HG02588 (cell line): ENCODE measurements at regions not wholly inside any gene's neighbourhood (a gene's known extent, or its start where the extent isn't known, plus 50 kb on each side); places are given as distances from the start of the nearest gene placed in this dataset.

Experiments used
- ATAC-seq: cut with Tn5 transposase; IDR thresholded peaks from one replicate; pipeline ENCODE4 v1.9.1; 2021; ENCODE audit warnings: mild to moderate bottlenecking, moderate library complexity; ENCODE audit not compliant: unreplicated experiment

DNA sequence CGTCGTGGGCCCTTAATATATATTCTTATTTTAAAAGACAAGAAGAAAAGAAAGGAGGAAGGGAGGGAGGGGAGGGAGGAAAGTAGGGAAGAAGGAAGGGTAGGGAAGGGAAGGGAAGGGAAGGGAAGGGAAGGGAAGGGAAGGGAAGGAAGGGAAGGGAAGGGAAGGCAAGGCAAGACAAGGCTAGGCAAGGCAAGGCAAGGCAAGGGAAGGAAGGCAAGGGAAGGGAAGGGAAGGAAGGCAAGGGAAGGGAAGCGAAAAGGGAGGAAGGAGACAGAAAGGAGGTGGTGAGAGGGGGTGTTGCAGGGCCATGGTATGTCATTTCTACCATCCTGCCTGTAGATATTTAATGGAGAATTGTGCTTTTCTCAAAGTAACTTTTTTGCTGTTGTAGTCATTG lies 83.9 kb upstream of the BTBD3 start:
- ATAC-seq: no peak

DNA sequence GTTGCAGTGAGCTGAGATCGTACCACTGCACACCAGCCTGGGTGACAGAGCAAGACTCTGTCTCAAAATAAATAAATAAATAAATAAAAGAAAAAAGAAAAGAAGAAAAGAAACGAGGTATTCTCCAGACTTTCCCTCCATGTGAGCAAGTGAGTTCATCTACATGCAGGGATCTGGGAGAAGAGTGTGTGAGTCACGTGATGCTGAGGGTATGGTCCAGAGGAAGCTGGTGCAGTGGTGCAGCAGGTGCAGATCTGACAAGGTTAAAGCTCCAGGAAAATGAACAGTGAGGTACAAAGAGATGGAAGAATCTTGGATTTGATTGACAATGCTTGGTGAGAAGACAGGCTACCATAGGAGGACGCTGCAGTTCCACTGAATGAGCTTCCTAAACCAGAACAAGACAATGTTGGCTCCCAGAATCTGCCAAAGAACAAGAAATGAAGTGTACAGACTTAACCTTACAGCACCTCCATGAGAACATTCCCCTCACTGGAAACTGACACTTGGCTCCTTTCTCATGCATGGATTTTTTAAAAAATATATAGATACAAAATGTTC lies 79.5 kb upstream of the BTBD3 start:
- no peak for ATAC-seq

DNA sequence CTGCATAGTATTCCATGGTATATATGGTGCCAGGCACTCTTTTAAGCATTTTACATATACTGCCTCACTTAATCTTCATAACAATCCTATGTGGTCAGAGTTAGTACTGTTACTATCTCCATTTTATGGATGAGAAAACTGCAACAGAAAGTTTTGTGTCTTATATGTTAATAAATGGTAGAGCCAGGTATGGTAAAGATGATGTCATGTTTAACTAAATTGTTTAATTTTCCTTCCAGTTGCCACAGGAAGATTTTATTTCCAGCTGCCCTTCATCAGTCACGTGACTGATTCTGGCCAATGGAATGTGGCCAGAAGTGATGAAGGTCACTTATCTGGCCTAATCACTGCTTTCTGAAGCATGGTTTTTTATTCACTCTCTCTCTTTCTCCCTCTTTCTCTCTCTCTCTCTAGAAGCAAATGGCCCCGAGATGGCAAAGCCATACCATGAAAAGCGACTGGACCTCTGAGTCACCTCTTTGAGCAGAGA lies 75.7 kb upstream of the BTBD3 start:
- ATAC-seq: no peak

DNA sequence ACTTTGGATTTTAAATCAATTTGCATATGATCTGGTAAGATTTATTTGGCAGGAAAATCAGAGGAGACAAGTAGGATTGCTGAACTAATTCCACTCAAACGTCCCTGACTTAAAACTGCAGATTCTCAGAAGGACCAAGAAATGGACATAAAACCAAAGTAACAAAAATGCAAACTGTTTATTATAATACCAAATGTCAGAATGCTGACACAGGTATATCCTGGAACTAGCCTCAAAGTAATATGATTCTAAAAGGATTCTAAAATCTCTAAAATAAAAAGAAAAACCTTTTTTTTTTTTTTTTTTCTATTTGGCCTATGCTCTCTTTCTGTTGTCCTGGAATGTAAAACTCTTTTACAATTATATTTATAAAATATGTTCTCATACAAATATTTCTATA lies 74.4 kb upstream of the BTBD3 start:
- ATAC-seq: no peak

DNA sequence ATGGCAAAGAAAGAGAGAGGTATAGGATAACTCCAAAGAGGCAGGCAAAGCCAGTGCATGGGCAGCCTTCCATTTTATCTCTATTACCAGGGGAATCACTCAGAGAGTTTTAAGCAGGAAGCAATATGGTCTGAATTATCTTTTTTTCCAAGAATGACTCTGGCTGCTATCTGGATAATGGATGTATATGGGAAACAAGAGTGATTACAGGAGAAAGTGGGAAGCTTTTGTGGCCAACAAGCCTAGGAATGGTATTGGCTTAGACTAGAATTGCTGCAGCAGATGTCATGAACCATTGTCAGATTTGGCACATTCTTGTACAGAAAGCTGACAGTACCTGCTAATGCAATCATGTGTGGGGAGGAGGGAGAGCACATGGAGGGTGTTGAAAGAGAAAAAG lies 73.0 kb upstream of the BTBD3 start:
- ATAC-seq: no peak

DNA sequence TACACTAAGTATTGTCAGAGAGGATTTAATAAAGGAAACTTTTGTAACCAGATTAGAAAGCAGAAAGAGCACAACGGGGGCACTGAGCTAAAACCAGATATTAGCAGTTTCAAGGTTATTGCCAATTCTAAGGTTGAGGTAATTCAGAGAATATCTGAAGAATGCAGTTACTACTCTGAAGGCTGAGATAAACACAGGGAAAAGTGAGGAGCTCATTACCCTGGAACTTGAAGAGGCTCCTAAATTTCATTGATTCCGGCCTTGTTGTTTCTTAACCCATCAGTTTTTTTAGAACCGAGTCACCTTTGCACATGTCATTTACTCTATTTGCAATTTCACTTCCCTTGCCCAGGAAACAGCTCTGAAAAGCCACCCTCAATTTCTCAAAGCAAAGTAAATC lies 72.4 kb upstream of the BTBD3 start:
- no peak for ATAC-seq

DNA sequence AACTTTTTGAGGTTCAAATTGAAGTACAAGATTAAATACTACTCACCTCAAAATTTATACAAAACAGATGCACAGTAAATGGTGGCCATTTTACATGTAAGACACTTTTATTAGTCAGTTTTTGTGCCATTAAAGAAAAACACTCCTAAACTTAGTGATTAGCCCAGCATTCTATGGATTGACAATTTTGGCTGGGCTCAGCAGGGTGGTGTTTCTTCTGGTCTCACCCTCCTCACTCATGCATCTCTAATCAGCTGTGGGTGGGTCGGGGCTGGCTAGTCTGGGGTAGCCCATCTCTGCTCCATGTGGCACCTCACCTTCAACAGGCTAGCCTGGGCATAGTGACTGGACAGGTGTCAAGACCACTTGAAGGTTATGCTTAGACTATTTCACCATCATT lies 71.6 kb upstream of the BTBD3 start:
- ATAC-seq: no peak

DNA sequence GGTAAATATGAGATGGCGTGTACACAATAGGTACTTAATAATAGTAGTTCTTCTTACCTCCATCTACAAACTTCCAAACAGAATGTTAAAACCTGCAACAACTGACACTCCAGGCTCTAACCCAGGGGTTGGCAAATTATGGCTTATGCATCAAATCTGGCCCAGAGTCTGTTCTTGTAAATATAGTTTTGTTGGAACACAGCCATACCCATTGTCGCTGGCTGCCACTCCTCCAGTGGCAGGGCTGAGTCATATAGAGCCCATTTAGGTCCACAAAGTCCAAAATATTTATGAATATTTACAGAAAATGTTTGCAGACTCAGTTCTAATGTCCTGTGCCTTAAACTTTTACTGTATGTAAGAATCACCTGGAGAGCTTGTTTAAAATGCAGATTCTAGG lies 69.9 kb upstream of the BTBD3 start:
- ATAC-seq: no peak

DNA sequence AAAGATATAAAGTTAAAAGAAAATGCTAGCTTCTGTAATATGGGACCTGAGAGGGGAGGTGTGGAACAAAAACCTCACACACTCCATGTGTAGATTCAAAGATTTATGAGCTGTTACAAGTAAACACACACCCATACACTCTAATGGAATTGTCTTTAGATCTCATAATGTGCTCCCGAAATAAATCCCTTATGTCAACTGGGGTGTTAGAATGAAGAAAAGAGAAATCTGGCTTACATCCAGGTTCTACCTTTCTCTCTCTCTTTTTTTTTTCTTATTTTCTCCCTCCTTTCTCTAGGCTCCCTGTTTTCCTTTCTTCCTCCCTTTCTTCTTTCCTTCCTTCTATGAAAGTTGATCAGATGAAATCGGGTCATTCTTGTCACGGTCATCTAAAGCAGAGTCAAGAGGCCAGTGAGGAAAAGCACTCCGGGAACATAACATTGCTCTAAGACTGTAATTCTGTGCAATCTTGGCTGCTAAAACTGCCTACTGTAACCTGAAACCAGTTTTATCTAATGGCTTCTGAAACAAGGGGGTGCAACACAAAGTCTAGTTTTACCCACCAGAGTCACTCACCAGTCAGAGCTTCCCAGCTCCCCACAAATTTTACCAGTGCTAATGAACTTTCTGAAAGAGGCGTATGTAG lies 68.3 kb upstream of the BTBD3 start:
- no peak for ATAC-seq

DNA sequence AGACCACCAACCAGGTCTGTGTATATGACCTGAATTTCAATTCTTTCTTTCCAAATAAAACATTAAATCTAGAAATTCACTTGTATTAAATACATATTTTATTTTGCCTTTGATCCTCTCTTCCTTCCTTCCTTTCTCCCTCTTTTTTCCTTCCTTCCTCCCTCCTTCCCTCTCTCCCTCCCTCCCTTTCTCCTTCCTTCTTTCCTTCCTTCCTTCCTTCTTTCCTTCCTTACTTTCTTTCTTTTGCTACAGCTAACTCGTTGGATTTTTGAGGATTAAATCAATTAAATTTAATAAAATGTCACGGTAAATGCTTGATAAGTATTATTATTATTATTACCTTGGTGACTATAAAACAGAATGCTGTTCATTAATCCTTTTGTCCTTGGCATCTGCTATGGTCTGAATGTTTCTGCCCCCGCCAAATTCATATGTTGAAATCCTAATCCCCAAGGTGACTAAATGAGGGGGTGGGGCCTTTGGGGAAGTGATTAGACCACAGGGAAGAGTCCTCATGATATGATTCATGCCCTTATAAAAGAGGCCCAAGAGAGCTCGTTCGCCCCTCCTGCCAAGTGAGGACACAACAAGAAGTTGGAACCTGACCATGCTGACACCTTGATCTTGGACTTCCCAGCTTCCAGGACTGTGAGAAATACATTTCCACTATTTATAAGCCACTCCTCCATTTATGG lies 67.6 kb upstream of the BTBD3 start:
- no peak for ATAC-seq

DNA sequence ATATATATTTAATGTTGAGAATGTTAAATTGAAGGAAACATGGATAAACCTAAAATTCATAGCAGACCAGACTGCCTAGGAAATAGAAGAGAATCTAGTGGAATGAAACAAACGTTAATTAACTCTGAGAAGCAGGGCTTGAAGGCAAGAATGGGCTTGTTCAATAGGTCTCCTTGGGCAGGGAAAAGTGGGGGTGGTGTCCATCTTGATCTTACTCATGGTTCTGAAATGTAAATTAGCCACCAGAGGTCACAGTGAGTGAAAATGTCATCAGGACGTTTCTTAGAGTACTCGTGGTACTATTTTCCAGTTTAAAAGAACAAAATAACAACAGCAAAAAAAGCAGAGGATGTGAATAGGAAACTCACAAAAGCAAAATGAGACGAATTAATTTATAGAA lies 66.8 kb upstream of the BTBD3 start:
- ATAC-seq: no peak

DNA sequence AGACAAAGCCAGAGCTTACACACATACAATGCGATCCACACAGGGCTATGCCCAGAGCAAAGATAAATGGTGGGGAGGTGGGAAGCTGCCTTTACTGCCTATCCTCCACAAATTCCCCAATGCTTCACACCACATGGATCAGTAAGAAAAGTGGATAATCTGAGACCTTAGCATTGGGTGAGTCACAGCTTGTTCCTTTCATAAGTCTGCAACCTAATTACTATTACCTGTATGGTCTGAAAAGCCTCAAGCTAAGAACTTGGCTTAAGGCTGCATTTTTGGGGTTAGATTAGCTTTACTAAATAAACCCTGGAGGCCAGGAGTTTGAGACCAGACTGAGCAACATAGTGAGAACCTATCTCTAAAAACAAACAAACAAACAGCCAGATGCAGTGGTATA lies 66.0 kb upstream of the BTBD3 start:
- ATAC-seq: no peak

DNA sequence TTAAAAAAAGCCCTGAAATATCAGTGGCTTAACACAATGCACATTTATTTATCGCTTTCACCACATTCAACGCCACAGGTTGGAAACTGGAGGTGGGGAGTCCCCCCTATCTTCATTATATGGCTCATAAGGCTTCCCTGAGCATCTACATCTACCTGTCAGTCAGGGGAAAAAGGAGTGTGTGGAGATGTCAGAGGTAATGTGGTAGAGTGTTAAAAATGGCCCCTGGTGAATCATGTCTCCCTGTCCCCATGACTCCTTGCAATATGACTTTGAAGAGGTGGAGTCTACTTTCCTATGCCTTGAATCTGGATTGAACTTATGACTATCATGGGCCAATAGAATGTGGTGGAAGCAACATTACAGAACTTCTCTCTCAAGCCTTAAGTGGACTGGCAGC lies 65.5 kb upstream of the BTBD3 start:
- ATAC-seq: no peak

DNA sequence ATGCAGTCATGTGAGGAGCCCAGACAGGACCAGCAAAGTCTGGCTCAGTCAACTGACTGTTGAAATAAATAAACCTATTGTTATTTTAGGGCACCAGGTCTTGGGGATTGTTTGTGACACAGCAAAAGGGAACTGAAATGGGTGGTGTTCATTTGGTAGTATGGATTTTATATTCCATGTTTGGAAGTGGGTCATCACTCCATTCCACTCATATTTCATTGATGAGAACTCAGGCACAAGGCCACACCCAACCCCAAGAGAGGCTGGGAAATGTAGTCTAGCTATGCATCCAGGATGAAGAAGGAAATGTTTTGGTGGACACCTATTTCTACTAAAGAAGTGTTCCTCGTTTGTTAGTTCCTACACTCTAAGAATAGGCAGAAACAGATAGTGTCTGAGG lies 64.9 kb upstream of the BTBD3 start:
- no peak for ATAC-seq

DNA sequence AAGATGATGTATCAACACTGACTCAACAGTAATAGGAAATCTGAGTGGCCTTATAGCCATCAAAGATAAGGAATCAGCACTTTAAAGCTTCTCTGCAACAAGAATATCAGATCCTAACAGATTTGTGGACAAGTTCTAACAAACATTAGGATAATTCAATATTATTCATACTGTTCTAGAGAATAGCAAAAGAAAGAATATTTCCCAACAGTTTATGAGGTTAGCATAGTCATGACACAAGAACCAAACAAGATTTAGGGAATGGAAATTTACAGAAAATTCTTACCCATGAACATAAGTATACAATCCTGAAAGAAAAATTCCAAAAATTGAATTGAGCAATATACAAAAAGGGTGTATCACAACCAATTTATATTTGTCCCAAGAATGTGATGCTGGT lies 64.3 kb upstream of the BTBD3 start:
- ATAC-seq: no peak

DNA sequence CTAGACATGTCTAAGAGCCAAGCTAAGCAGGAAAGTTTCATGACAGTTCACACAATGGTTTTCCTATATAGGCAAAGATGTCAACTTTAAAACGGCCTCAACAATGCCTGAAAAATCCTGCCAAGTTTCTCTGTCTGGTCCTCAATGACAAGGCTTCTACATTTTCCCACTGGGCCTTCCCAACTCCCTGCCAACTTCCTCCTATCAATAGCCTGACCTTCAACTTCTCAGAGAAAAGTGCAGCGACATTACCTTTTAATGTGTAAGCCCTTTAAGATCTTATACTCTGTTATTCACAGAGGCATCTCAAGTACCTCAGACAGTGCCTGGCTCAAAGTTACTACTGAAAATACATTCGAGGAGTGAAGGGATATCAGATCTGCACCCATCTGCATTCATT lies 56.2 kb upstream of the BTBD3 start:
- ATAC-seq: no peak

DNA sequence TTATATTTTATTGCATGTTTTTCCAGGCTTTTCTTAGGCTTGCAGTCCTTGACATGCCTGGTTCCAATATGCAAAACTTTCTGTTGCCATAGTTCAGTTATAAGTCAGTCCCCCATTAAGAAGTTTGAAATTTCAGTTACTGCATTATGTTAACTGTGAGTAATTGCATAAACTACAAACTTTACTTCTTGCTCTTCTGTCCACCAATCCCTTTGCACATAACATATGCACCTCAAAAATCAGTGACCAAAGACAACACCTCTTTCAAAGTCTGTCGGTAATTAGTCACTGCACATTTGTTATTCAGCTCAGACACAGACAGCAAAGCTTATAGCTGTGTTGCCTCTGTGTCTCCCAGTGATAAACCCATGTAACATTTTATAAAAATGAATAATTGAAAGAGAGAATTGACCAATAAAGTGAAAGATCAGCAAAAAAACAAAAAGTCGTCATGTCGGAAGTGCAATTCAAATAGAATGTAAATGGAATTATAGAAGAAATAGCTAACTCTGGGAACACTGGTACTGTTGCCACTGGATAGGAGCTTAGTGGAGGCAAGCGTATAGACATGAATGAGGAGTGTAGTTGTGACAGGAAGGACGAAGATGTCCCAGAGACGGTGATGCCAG lies 50.3 kb upstream of the BTBD3 start:
- ATAC-seq: no peak
